ENCODE measurements at regions not wholly inside any gene's neighbourhood (a gene's known extent, or its start where the extent isn't known, plus 50 kb on each side); places are given as distances from the start of the nearest gene placed in this dataset.

- H3K27me3 ChIP-seq (ENCODE audit: insufficient read depth, low read length), result no peaks in the 10 kb centered on the region
- H3K9me3 ChIP-seq (ENCODE audit: low read length), result no peaks in the 10 kb centered on the region
- H3K4me1 ChIP-seq (ENCODE audit: insufficient read depth, low read length), result no peaks in the 10 kb centered on the region
- H3K4me3 ChIP-seq (ENCODE audit: low read length), result no peak overlapping the region
- no peak overlapping the region for H2AFZ ChIP-seq (ENCODE audit: low read depth, low read length)
- no peaks in the 10 kb centered on the region for H3K36me3 ChIP-seq (ENCODE audit: insufficient read depth, low read length)
Observed at GRCh38 chr10:10193848-10194247, 823.8 kb upstream of the CELF2 start.

DNA sequence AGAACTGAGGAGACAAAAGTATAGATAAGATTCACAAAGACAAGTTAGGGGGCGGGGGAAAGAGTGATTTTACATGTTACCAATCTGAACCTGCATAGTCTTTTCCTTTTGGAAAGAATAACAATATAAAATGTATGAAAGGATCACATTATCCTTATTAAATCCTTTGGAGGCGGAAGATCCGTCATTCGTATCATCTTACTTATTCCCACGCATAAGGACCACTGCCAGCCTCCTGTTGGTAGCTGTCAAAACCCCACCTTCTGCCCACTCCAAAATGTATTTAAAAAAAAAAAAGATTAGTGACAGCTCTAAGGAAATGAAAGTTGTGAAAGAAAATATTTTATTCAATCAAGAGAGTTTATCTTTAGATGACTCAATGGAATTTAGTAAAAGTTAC is 821.0 kb upstream of the CELF2 start:
- Histone ChIP-seq H2AFZ (ENCODE audit: low read depth, low read length) (no peak overlapping the region), H3K4me1 (ENCODE audit: insufficient read depth, low read length) (no peaks in the 10 kb centered on the region), H3K4me3 (ENCODE audit: low read length) (no peak overlapping the region), H3K9me3 (ENCODE audit: low read length) (no peaks in the 10 kb centered on the region), H3K27me3 (ENCODE audit: insufficient read depth, low read length) (no peaks in the 10 kb centered on the region), H3K36me3 (ENCODE audit: insufficient read depth, low read length) (no peaks in the 10 kb centered on the region)

- H3K4me3 ChIP-seq (ENCODE audit: low read length), result no peak overlapping the region
- H3K36me3 ChIP-seq (ENCODE audit: insufficient read depth, low read length), result no peaks in the 10 kb centered on the region
- H2AFZ ChIP-seq (ENCODE audit: low read depth, low read length), result no peak overlapping the region
- H3K27me3 ChIP-seq (ENCODE audit: insufficient read depth, low read length), result no peaks in the 10 kb centered on the region
- H3K9me3 ChIP-seq (ENCODE audit: low read length), result no peaks in the 10 kb centered on the region
- no peaks in the 10 kb centered on the region for H3K4me1 ChIP-seq (ENCODE audit: insufficient read depth, low read length)
Observed at GRCh38 chr10:10197423-10197822, 820.2 kb upstream of the CELF2 start.

DNA sequence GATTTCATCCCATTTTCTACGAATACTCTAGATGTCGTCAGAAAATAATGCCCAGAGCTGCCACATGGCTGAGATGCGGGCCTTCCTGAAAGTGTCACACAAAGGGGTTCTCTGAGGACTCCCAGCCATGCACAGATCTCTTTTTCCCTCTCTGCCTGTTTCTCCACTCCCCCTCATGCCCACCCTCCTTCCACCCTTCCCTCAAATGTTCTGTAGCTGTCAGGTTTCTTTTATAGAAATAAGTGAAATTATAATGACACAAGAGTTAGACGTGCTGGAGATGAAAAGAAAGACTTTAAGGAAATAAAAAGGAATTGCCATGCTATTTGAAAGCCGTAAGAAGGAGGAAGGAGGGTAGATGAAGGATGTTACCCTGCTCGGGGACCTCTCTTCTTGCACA is 819.3 kb upstream of the CELF2 start:
- Histone ChIP-seq H2AFZ (ENCODE audit: low read depth, low read length) (no peak overlapping the region), H3K9me3 (ENCODE audit: low read length) (no peaks in the 10 kb centered on the region), H3K36me3 (ENCODE audit: insufficient read depth, low read length) (no peaks in the 10 kb centered on the region), H3K4me1 (ENCODE audit: insufficient read depth, low read length) (no peaks in the 10 kb centered on the region), H3K27me3 (ENCODE audit: insufficient read depth, low read length) (no peaks in the 10 kb centered on the region), H3K4me3 (ENCODE audit: low read length) (no peak overlapping the region)

- H3K36me3 ChIP-seq (ENCODE audit: insufficient read depth, low read length), result no peaks in the 10 kb centered on the region
- H2AFZ ChIP-seq (ENCODE audit: low read depth, low read length), result no peak overlapping the region
- no peaks in the 10 kb centered on the region for H3K9me3 ChIP-seq (ENCODE audit: low read length)
- H3K4me1 ChIP-seq (ENCODE audit: insufficient read depth, low read length), result no peaks in the 10 kb centered on the region
- no peak overlapping the region for H3K4me3 ChIP-seq (ENCODE audit: low read length)
- H3K27me3 ChIP-seq (ENCODE audit: insufficient read depth, low read length), result no peaks in the 10 kb centered on the region
Observed at GRCh38 chr10:10204415-10204814, 813.3 kb upstream of the CELF2 start.

DNA sequence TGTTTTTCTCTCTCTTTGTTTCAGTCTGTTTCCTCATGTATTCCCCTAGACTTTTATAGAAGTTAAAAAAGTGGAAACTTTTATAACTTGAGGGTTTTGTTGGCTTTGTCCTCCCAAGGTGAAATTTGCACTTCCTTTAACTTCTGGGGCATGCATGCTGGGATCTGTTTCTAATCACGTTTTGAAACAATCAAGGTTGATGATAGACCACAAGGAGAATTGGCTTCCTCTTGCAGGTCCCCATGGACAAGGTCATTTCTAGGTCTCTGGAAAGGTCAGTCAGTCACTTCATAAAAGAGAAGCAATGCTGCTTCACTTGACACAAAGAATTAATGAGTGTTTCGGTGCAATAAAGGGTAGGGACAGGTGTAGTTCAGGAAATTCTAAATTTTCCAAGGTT is 811.8 kb upstream of the CELF2 start:
- no peak overlapping the region for H2AFZ ChIP-seq (ENCODE audit: low read depth, low read length)
- no peaks in the 10 kb centered on the region for H3K36me3 ChIP-seq (ENCODE audit: insufficient read depth, low read length)
- no peak overlapping the region for H3K4me3 ChIP-seq (ENCODE audit: low read length)
- H3K4me1 ChIP-seq (ENCODE audit: insufficient read depth, low read length), result no peaks in the 10 kb centered on the region
- no peaks in the 10 kb centered on the region for H3K27me3 ChIP-seq (ENCODE audit: insufficient read depth, low read length)
- H3K9me3 ChIP-seq (ENCODE audit: low read length), result no peaks in the 10 kb centered on the region

DNA sequence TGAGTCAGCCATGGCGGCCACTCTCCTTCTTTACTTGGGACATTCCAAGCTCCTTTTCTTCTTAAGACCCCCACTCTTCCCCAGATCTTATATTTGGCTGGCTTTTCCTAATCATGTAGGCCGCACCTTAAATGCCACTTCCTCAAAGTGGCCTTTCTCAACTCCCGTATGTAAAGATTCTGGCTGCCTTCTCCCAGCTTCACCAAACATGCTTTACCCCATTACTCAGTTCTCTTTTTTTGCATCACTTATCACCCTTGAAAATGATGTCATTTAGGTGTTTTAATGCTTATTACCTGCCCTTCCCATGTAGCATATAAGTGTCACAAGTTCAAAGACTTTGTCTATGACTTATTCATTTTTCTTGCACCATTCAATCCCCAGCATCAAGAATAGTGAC is 810.1 kb upstream of the CELF2 start:
- H3K4me3 ChIP-seq (ENCODE audit: low read length), result no peak overlapping the region
- H2AFZ ChIP-seq (ENCODE audit: low read depth, low read length), result no peak overlapping the region
- H3K9me3 ChIP-seq (ENCODE audit: low read length), result no peaks in the 10 kb centered on the region
- H3K36me3 ChIP-seq (ENCODE audit: insufficient read depth, low read length), result no peaks in the 10 kb centered on the region
- H3K4me1 ChIP-seq (ENCODE audit: insufficient read depth, low read length), result no peaks in the 10 kb centered on the region
- H3K27me3 ChIP-seq (ENCODE audit: insufficient read depth, low read length), result no peaks in the 10 kb centered on the region

GRCh38 chr10:10208196-10208595 is 809.5 kb upstream of the CELF2 start:
- Histone ChIP-seq H3K4me1 (ENCODE audit: insufficient read depth, low read length) (no peaks in the 10 kb centered on the region), H3K27me3 (ENCODE audit: insufficient read depth, low read length) (no peaks in the 10 kb centered on the region)

GRCh38 chr10:10209167-10209566 is 808.5 kb upstream of the CELF2 start:
- H2AFZ ChIP-seq (ENCODE audit: low read depth, low read length), result no peak overlapping the region
- H3K9me3 ChIP-seq (ENCODE audit: low read length), result no peaks in the 10 kb centered on the region
- H3K27me3 ChIP-seq (ENCODE audit: insufficient read depth, low read length), result no peaks in the 10 kb centered on the region
- no peaks in the 10 kb centered on the region for H3K4me1 ChIP-seq (ENCODE audit: insufficient read depth, low read length)
- H3K4me3 ChIP-seq (ENCODE audit: low read length), result no peak overlapping the region
- H3K36me3 ChIP-seq (ENCODE audit: insufficient read depth, low read length), result no peaks in the 10 kb centered on the region

More at GRCh38 chr10:10208196-10208595, 809.5 kb upstream of the CELF2 start:
- Histone ChIP-seq H2AFZ (ENCODE audit: low read depth, low read length) (no peak overlapping the region), H3K9me3 (ENCODE audit: low read length) (no peaks in the 10 kb centered on the region), H3K4me3 (ENCODE audit: low read length) (no peak overlapping the region), H3K36me3 (ENCODE audit: insufficient read depth, low read length) (no peaks in the 10 kb centered on the region)

GRCh38 chr10:10211409-10211808 is 806.3 kb upstream of the CELF2 start:
- no peaks in the 10 kb centered on the region for H3K36me3 ChIP-seq (ENCODE audit: insufficient read depth, low read length)
- no peak overlapping the region for H3K4me3 ChIP-seq (ENCODE audit: low read length)
- no peak overlapping the region for H2AFZ ChIP-seq (ENCODE audit: low read depth, low read length)
- H3K27me3 ChIP-seq (ENCODE audit: insufficient read depth, low read length), result no peaks in the 10 kb centered on the region
- H3K9me3 ChIP-seq (ENCODE audit: low read length), result no peaks in the 10 kb centered on the region
- no peaks in the 10 kb centered on the region for H3K4me1 ChIP-seq (ENCODE audit: insufficient read depth, low read length)

DNA sequence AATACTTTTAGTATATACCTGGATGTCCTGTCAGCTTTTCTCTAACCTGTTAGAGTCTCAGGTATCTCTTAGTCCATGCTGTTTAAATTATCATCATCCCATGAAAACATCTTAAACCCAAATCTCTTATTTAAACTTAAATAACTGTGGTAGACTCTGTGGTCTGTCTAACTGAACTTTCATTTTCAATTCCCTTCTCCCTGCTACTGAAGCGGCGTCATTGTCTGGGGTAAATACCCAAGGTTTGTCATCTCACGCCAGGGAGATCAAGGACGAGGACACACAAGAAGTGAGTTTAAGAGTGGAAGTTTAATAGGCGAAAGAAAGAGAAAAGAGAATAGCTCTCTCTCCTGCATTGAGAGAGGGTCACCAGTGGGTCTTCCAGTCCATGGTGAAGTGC is 804.4 kb upstream of the CELF2 start:
- Histone ChIP-seq H2AFZ (ENCODE audit: low read depth, low read length) (no peak overlapping the region), H3K27me3 (ENCODE audit: insufficient read depth, low read length) (no peaks in the 10 kb centered on the region), H3K4me1 (ENCODE audit: insufficient read depth, low read length) (no peaks in the 10 kb centered on the region), H3K36me3 (ENCODE audit: insufficient read depth, low read length) (no peaks in the 10 kb centered on the region), H3K9me3 (ENCODE audit: low read length) (no peaks in the 10 kb centered on the region), H3K4me3 (ENCODE audit: low read length) (no peak overlapping the region)

DNA sequence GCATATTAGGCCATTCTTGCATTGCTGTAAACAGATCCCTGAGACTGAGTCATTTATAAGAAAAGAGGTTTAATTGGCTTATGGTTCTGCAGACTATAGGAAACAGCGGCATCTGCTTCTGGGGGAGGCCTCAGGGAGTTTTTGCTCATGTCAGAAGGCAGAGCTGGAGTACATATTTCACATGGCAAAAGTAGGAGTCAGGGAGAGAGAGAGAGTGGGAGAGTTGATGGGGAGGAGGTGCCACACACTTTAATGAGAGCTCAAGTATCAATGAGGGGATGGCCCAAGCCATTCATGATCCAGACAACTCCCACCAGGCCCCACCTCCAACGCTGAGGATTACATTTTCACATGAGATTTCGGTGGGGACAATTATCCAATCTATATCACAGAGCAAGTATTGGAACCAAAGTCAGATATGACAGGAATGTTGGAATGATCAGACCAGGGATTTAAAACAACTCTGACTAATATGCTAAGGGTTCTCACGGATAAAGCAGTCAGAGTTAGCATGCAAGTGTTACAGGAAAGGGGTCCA is 795.3 kb upstream of the CELF2 start:
- Histone ChIP-seq H3K27me3 (ENCODE audit: insufficient read depth, low read length) (no peaks in the 10 kb centered on the region), H3K4me1 (ENCODE audit: insufficient read depth, low read length) (no peaks in the 10 kb centered on the region), H3K36me3 (ENCODE audit: insufficient read depth, low read length) (no peaks in the 10 kb centered on the region), H3K9me3 (ENCODE audit: low read length) (no peaks in the 10 kb centered on the region), H2AFZ (ENCODE audit: low read depth, low read length) (no peak overlapping the region), H3K4me3 (ENCODE audit: low read length) (no peak overlapping the region)

- Histone ChIP-seq H3K36me3 (ENCODE audit: insufficient read depth, low read length) (no peaks in the 10 kb centered on the region), H3K4me3 (ENCODE audit: low read length) (no peak overlapping the region), H3K27me3 (ENCODE audit: insufficient read depth, low read length) (no peaks in the 10 kb centered on the region), H3K4me1 (ENCODE audit: insufficient read depth, low read length) (no peaks in the 10 kb centered on the region), H2AFZ (ENCODE audit: low read depth, low read length) (no peak overlapping the region), H3K9me3 (ENCODE audit: low read length) (no peaks in the 10 kb centered on the region)
Observed at GRCh38 chr10:10223131-10223530, 794.5 kb upstream of the CELF2 start.

DNA sequence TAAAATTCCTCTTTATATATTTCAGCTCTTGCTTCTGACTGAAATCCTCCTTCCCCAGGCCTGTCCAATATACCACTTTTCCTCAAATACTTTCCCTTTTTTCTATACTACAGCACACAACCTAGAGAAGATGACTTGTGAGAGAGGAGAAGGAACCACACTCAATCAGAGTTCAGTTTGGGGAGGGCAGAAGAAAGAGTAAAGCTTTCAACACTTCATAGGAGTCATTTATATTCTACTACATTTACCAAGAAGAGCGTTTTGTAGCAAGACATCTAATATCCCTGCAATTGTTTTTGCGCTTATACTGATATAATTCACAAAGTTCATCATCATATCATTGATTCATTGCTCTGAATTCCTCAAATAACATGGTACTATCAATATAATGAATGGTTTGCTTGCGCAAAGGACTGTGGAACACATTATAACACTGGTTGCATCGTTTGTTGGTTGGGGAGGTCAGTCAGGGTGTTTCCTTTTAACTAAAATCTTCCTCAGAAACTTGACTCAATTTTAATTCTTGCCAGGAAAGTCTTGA is 792.5 kb upstream of the CELF2 start:
- Histone ChIP-seq H3K27me3 (ENCODE audit: insufficient read depth, low read length) (no peaks in the 10 kb centered on the region), H2AFZ (ENCODE audit: low read depth, low read length) (no peak overlapping the region), H3K4me1 (ENCODE audit: insufficient read depth, low read length) (no peaks in the 10 kb centered on the region)

More for the DNA sequence above, 792.5 kb upstream of the CELF2 start:
- Histone ChIP-seq H3K9me3 (ENCODE audit: low read length) (no peaks in the 10 kb centered on the region), H3K4me3 (ENCODE audit: low read length) (no peak overlapping the region), H3K36me3 (ENCODE audit: insufficient read depth, low read length) (no peaks in the 10 kb centered on the region)

All from neuron (in vitro differentiated cells).